ENCODE measurements at regions not wholly inside any gene's neighbourhood (a gene's known extent, or its start where the extent isn't known, plus 50 kb on each side); places are given as distances from the start of the nearest gene placed in this dataset.

- no peak for DNase-seq (ENCODE audit: low spot score)
Measured at GRCh38 chr3:193850084-193850619, 257.1 kb downstream of the OPA1 start.

DNA sequence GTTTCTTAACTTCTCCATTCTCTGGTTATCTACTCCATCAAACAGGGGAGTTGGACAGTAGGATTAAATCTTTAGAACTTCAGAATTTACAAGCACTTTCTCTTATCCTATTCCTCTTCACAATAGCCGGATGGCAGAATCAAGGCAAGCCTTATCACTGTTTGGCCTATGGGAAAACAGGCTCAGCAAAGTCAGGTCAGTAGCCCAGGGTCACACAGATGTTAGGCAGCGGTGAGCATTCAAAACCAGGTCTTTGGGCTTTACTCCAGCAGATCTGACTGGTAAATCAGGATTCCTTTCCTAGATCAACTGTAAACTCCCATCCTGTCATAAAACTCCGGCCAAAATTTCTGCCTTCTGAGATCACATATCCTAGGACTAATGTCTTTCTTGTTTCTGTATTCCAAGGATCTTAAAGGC lies 258.4 kb downstream of the OPA1 start:
- no peak for DNase-seq (ENCODE audit: low spot score)

DNA sequence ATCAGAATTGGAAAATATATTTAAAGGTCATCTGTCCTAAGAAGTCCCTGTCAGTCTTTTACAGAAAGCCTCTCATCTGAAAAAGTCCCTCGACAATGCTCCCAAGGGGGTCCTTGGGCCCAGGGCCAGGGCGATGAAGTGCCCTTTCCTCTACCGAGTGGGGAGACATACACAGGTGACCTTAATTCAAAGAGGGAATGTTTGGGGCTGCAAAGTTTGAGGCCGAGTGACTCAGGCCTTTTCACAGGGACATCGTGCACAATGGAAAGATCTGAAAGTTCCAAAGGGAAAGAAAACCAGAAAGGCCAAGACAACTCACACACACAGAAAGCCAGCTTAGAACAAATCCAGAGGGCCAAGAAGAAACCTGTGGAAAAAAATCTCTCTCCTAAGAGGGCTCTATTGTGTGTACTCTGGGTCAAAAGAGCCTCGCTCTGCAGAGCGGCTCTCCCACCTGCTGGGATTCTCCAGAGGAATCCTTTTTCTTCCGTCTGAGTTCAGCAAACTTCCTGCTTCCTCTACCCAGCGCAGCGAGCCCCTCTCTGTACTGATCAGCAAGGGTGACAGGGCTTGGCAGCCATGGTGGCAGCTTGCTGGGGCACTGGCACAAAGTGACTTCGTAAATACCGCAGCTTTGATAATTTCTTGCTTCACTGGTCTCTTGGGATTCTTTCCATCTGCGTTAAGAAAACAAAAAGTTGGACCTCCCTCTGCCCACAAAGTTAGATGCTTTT lies 259.1 kb downstream of the OPA1 start:
- DNase-seq (ENCODE audit: low spot score): no peak

DNA sequence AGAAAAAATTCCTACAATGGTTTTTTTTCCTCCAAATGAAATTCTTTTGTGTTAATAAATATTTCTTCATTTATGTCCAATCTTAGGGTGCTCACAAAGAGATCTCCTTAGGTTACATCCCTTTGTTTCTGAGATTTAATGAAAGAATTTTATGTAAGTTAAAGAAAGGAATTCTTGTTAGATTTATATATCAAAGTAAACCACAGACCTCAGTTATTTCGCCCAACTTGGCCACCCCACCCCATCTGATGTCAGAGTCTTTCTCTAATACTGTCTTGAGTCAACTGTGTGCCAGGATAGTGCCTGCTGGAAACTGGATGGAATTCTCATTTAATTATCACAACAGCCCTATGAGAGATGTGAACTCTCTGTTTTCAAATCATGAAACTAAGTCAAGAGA lies 259.9 kb downstream of the OPA1 start:
- DNase-seq (ENCODE audit: low spot score): no peak

GRCh38 chr3:193853511-193854219 lies 260.7 kb downstream of the OPA1 start:
- no peak for DNase-seq (ENCODE audit: low spot score)

- no peak for DNase-seq (ENCODE audit: low spot score)
Measured at GRCh38 chr3:193857996-193858395, 265.0 kb downstream of the OPA1 start.

DNA sequence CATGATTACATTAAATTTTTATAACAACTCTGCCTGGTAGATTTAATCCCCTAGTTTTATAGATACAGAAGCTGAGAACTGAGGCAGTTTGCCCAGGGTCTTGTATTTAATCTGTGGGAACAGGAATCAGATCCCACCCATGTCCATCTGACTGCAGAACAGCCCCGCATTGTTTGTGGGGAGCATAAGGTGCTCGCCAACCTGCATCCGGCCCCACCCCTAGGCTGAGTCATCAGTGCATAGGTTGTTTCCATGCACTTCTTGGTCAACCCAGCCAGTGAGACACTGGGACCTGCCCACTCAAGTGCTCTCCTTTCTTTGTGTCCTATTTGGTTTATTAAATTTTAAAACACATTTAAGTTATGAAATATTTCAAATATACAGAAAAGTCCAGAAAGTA lies 266.2 kb downstream of the OPA1 start:
- DNase-seq (ENCODE audit: low spot score): no peak

GRCh38 chr3:193861012-193861411 lies 268.0 kb downstream of the OPA1 start:
- DNase-seq (ENCODE audit: low spot score): no peak

- DNase-seq (ENCODE audit: low spot score): no peak
Measured at GRCh38 chr3:193862843-193863242, 269.8 kb downstream of the OPA1 start.

- DNase-seq (ENCODE audit: low spot score): no peak
Measured at GRCh38 chr3:193863657-193864357, 270.8 kb downstream of the OPA1 start.

DNA sequence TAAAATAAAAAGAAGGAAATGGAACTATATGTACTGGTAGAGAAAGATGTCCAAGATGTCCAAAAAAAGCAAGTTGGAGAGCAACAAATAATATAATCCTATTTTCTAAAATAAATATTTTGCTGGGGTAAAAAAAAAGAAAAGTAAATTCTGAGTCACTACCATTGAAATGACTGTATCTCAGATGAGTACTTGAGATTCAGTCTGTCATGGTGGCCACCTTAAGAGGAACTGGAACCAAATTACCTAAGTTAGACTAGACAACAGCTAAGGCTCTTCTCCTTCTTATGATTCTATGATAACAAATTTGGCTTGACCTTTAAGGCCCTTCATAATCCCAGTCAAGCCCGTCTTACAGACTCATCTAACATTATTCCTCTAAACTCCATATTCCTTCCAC lies 270.6 kb upstream of the HES1 start:
- no peak for DNase-seq (ENCODE audit: low spot score)

GRCh38 chr3:193865896-193866480 lies 270.0 kb upstream of the HES1 start:
- DNase-seq (ENCODE audit: low spot score): no peak

- DNase-seq (ENCODE audit: low spot score): no peak
Measured at GRCh38 chr3:193868590-193868989, 267.4 kb upstream of the HES1 start.

DNA sequence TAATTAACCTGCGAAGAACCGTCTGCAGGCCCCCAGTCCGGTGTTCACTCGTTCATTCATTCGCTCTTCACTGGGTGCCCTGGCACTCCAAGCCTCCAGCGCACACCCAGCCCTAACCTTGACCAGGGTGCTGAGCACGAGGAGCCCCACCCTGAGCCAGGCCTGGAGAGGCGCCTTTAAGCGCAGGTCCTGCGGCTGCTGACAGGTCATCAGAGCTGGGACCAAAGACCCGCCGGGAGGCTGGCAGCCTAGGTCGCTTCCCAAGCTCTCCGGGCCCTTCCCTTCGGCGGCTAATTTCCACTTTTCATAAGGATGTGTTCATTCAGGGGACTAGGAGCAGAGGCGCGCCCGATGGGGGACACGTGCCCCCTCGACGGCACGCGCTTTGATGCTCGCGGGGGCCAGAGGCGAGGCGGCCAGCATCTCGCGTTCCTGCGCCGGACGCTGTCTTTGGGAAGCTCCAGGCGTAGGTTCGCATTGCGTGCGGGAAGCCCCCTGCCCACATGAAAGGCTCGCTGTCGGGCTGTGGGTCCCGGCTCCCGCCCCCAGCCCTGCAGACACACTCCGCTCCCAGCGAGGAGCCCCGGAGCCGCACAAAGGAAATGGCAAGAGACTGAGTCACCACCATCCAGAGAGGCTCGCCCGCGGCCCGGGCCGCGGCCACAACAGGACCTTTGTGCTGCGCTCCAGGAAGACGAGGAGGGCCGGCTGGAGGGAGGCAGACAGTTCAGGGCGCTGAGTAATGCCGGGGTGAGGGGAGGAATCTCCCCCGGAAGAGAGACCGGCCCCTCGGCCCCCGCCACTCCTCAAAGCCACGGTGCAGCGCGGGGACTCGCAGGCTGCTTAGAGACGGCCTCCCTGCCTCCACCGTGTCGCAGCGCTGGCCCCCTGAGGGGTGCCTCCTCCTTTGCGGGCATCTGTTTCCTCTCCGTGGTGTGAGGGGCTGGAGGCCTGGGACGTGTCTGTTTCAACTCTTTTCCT lies 266.4 kb upstream of the HES1 start:
- peak; percentile 24 for DNase-seq (ENCODE audit: low spot score)

- no peak for DNase-seq (ENCODE audit: low spot score)
Measured at GRCh38 chr3:193870376-193871219, 265.4 kb upstream of the HES1 start.

GRCh38 chr3:193871220-193871485 lies 264.8 kb upstream of the HES1 start:
- DNase-seq (ENCODE audit: low spot score): no peak

DNA sequence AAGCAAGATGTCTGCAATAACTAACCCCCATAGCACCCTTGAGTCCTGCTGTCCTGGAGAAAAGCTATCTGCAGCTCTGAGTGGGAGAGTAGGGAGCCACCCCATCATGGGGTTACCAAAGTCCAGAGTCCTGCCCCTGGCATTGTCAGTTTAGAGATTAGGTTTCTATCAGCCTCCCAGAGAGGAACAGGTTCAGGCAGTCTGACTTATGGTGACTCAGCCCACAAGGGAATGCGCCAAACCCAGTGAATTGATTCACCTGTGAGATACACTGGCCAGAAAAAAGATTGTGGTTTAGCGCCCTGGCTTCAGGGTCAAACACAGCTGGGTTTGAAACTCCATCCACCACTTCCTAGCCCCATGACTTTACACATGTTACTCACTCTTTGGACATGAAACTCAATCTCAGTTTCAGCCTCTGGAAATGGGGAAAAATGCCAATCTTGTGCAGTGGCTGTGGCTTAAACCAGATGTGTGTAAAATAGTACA lies 263.6 kb upstream of the HES1 start:
- no peak for DNase-seq (ENCODE audit: low spot score)

- DNase-seq (ENCODE audit: low spot score): no peak
Measured at GRCh38 chr3:193873426-193874201, 262.3 kb upstream of the HES1 start.

- no peak for DNase-seq (ENCODE audit: low spot score)
Measured at GRCh38 chr3:193874512-193874911, 261.4 kb upstream of the HES1 start.
